Fibroblast of lung (primary cell): ENCODE measurements at regions not wholly inside any gene's neighbourhood (a gene's known extent, or its start where the extent isn't known, plus 50 kb on each side); places are given as distances from the start of the nearest gene placed in this dataset.
"Not testable (repeated sequence)": the region's sequence is repeated elsewhere in the genome, so short reads cannot be mapped to it uniquely, and the experiment has no call there.

Source experiments
- EZH2 ChIP-seq: IDR thresholded peaks from 2 replicates; pipeline ENCODE4 v1.5.1; 2012; ENCODE audit warnings: low read length, control low read depth, mild to moderate bottlenecking; ENCODE audit errors: missing control alignments
- TF ChIP-seq, protein P1 (sequence below), 2 donors: IDR thresholded peaks in 1 of 2; conservative IDR thresholded peaks in 1 of 2; 1 replicate in 1 of 2; 2 replicates in 1 of 2; pipeline ENCODE4 v1.5.1; 2011 to 2012; ENCODE audit warnings: low read length in 2 of 2, control low read depth in 1 of 2, inconsistent platforms in 1 of 2, low read depth in 1 of 2, mild to moderate bottlenecking in 1 of 2

DNA sequence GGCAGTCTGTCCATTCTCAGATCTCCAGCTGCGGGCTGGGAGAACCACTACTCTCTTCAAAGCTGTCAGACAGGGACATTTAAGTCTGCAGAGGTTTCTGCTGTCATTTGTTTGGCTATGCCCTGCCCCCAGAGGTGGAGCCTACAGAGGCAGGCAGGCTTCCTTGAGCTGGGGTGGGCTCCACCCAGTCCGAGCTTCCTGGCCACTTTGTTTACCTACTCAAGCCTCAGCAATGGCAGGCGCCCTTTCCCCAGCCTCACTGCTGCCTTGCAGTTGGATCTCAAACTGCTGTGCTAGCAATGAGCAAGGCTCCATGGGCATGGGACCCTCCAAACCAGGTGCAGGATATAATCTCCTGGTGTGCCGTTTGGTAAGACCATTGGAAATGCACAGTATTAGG, 1154.5 kb upstream of the ACO1 start:
- TF ChIP-seq, protein P1, sequence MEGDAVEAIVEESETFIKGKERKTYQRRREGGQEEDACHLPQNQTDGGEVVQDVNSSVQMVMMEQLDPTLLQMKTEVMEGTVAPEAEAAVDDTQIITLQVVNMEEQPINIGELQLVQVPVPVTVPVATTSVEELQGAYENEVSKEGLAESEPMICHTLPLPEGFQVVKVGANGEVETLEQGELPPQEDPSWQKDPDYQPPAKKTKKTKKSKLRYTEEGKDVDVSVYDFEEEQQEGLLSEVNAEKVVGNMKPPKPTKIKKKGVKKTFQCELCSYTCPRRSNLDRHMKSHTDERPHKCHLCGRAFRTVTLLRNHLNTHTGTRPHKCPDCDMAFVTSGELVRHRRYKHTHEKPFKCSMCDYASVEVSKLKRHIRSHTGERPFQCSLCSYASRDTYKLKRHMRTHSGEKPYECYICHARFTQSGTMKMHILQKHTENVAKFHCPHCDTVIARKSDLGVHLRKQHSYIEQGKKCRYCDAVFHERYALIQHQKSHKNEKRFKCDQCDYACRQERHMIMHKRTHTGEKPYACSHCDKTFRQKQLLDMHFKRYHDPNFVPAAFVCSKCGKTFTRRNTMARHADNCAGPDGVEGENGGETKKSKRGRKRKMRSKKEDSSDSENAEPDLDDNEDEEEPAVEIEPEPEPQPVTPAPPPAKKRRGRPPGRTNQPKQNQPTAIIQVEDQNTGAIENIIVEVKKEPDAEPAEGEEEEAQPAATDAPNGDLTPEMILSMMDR (conservative IDR thresholded peaks at IDR 0.05 in 1 of 2, IDR thresholded peaks at IDR 0.05 in 1 of 2; ENCODE audit: low read depth in 1 of 2, low read length in 2 of 2), result not testable (repeated sequence)
- TF ChIP-seq EZH2, result not testable (repeated sequence)
